CD4-positive, alpha-beta T cell treated with Interleukin-17A for 4 hours (primary cell): ENCODE measurements at regions not wholly inside any gene's neighbourhood (a gene's known extent, or its start where the extent isn't known, plus 50 kb on each side); places are given as distances from the start of the nearest gene placed in this dataset.

ENCODE experiments used
- DNase-seq: peaks from one replicate; pipeline ENCODE4 v3.0.0-alpha.2; 2020; ENCODE audit warnings: mixed read lengths

- no peak for DNase-seq
Measured at GRCh38 chr3:152516216-152516615, 247.5 kb downstream of the MBNL1 start.

GRCh38 chr3:152517502-152517901, 248.8 kb downstream of the MBNL1 start:
- DNase-seq, result no peak

GRCh38 chr3:152518346-152518745, 249.6 kb downstream of the MBNL1 start:
- no peak for DNase-seq

- DNase-seq, result no peak
Measured at GRCh38 chr3:152519376-152519775, 250.6 kb downstream of the MBNL1 start.

GRCh38 chr3:152522036-152522435, 253.3 kb downstream of the MBNL1 start:
- no peak for DNase-seq

- DNase-seq, result peak; percentile 60
Measured at GRCh38 chr3:152524198-152525140, 255.7 kb downstream of the MBNL1 start.

- DNase-seq, result no peak
Measured at GRCh38 chr3:152531717-152532116, 263.0 kb downstream of the MBNL1 start.

GRCh38 chr3:152538518-152538917, 269.8 kb downstream of the MBNL1 start:
- no peak for DNase-seq

- no peak for DNase-seq
Measured at GRCh38 chr3:152539191-152539764, 270.5 kb downstream of the MBNL1 start.

GRCh38 chr3:152540120-152540519, 271.4 kb downstream of the MBNL1 start:
- DNase-seq, result no peak

- no peak for DNase-seq
Measured at GRCh38 chr3:152547153-152547552, 278.4 kb downstream of the MBNL1 start.

GRCh38 chr3:152549263-152549662, 280.5 kb downstream of the MBNL1 start:
- DNase-seq, result no peak

GRCh38 chr3:152550284-152550683, 281.6 kb downstream of the MBNL1 start:
- no peak for DNase-seq

- DNase-seq, result no peak
Measured at GRCh38 chr3:152554980-152555379, 280.0 kb upstream of the P2RY1 start.

GRCh38 chr3:152555666-152556291, 279.2 kb upstream of the P2RY1 start:
- DNase-seq, result no peak

GRCh38 chr3:152556731-152557254, 278.1 kb upstream of the P2RY1 start:
- DNase-seq, result no peak

GRCh38 chr3:152557302-152557999, 277.5 kb upstream of the P2RY1 start:
- no peak for DNase-seq

- no peak for DNase-seq
Measured at GRCh38 chr3:152558386-152558785, 276.5 kb upstream of the P2RY1 start.

GRCh38 chr3:152559246-152559645, 275.7 kb upstream of the P2RY1 start:
- no peak for DNase-seq

GRCh38 chr3:152564459-152564858, 270.5 kb upstream of the P2RY1 start:
- no peak for DNase-seq

- peak; percentile 34 for DNase-seq
Measured at GRCh38 chr3:152574461-152575079, 260.4 kb upstream of the P2RY1 start.

- DNase-seq, result no peak
Measured at GRCh38 chr3:152578769-152579168, 256.2 kb upstream of the P2RY1 start.
